ENCODE measurements at regions not wholly inside any gene's neighbourhood (a gene's known extent, or its start where the extent isn't known, plus 50 kb on each side); places are given as distances from the start of the nearest gene placed in this dataset.

- H3K4me1 ChIP-seq (ENCODE audit: control insufficient read depth, insufficient read depth, low read length) = peaks cover 14% of the 10 kb centered on the region
- WGBS (ENCODE audit: insufficient coverage) = 95% methylated on average over 5 of the region's 5 CpGs
- no peaks in the 10 kb centered on the region for H3K9me3 ChIP-seq (replicated peaks; ENCODE audit: control insufficient read depth, low read depth, low read length)
- peaks cover 4% of the 10 kb centered on the region for H3K27me3 ChIP-seq (ENCODE audit: control insufficient read depth, insufficient read depth, low read length)
- no peaks in the 10 kb centered on the region for H3K36me3 ChIP-seq (ENCODE audit: control insufficient read depth, insufficient read depth, low read length)
- no peak overlapping the region for H3K4me3 ChIP-seq (ENCODE audit: low read length)
- H3K27ac ChIP-seq (ENCODE audit: low read length) = no peak overlapping the region
- DNase-seq = no peak
These were observed 57.6 kb upstream of the RGMA start for GRCh38 chr15:93146601-93147000.

- Histone ChIP-seq H3K27ac (ENCODE audit: low read length) (no peak overlapping the region), H3K4me3 (ENCODE audit: low read length) (no peak overlapping the region), H3K27me3 (ENCODE audit: control insufficient read depth, insufficient read depth, low read length) (peaks cover 4% of the 10 kb centered on the region), H3K36me3 (ENCODE audit: control insufficient read depth, insufficient read depth, low read length) (no peaks in the 10 kb centered on the region), H3K4me1 (ENCODE audit: control insufficient read depth, insufficient read depth, low read length) (peaks cover 10% of the 10 kb centered on the region), H3K9me3 (replicated peaks; ENCODE audit: control insufficient read depth, low read depth, low read length) (no peaks in the 10 kb centered on the region)
- DNase-seq = no peak
- 75% methylated on average over 3 of the region's 7 CpGs for WGBS (ENCODE audit: insufficient coverage)
These were observed 57.2 kb upstream of the RGMA start for GRCh38 chr15:93146196-93146595.

GRCh38 chr15:93144463-93145236 is 55.6 kb upstream of the RGMA start:
- WGBS (ENCODE audit: insufficient coverage) = 29% methylated on average over 1 of the region's 10 CpGs
- no peak overlapping the region for H3K27ac ChIP-seq (ENCODE audit: low read length)
- DNase-seq = no peak

GRCh38 chr15:93143186-93143585 is 54.2 kb upstream of the RGMA start:
- H3K4me3 ChIP-seq (ENCODE audit: low read length) = no peak overlapping the region
- peaks cover 5% of the 10 kb centered on the region for H3K4me1 ChIP-seq (ENCODE audit: control insufficient read depth, insufficient read depth, low read length)
- WGBS (ENCODE audit: insufficient coverage) = 93% methylated on average over 9 of the region's 13 CpGs
- no peaks in the 10 kb centered on the region for H3K36me3 ChIP-seq (ENCODE audit: control insufficient read depth, insufficient read depth, low read length)
- no peaks in the 10 kb centered on the region for H3K9me3 ChIP-seq (replicated peaks; ENCODE audit: control insufficient read depth, low read depth, low read length)
- H3K27me3 ChIP-seq (ENCODE audit: control insufficient read depth, insufficient read depth, low read length) = peaks cover 4% of the 10 kb centered on the region
- no peak for DNase-seq
- H3K27ac ChIP-seq (ENCODE audit: low read length) = no peak overlapping the region

More at GRCh38 chr15:93144463-93145236, 55.6 kb upstream of the RGMA start:
- no peaks in the 10 kb centered on the region for H3K9me3 ChIP-seq (replicated peaks; ENCODE audit: control insufficient read depth, low read depth, low read length)
- H3K4me1 ChIP-seq (ENCODE audit: control insufficient read depth, insufficient read depth, low read length) = peaks cover 3% of the 10 kb centered on the region
- peaks cover 4% of the 10 kb centered on the region for H3K27me3 ChIP-seq (ENCODE audit: control insufficient read depth, insufficient read depth, low read length)
- H3K36me3 ChIP-seq (ENCODE audit: control insufficient read depth, insufficient read depth, low read length) = no peaks in the 10 kb centered on the region
- H3K4me3 ChIP-seq (ENCODE audit: low read length) = no peak overlapping the region

GRCh38 chr15:93141371-93141794 is 52.4 kb upstream of the RGMA start:
- H3K4me1 ChIP-seq (ENCODE audit: control insufficient read depth, insufficient read depth, low read length) = peaks cover 5% of the 10 kb centered on the region
- H3K4me3 ChIP-seq (ENCODE audit: low read length) = no peak overlapping the region
- H3K27me3 ChIP-seq (ENCODE audit: control insufficient read depth, insufficient read depth, low read length) = peaks cover 3% of the 10 kb centered on the region
- no peak for DNase-seq
- no peaks in the 10 kb centered on the region for H3K36me3 ChIP-seq (ENCODE audit: control insufficient read depth, insufficient read depth, low read length)
- H3K9me3 ChIP-seq (replicated peaks; ENCODE audit: control insufficient read depth, low read depth, low read length) = no peaks in the 10 kb centered on the region
- H3K27ac ChIP-seq (ENCODE audit: low read length) = no peak overlapping the region
- WGBS (ENCODE audit: insufficient coverage) = 79% methylated on average over 7 of the region's 8 CpGs

- Histone ChIP-seq H3K4me3 (ENCODE audit: low read length) (no peak overlapping the region), H3K9me3 (replicated peaks; ENCODE audit: control insufficient read depth, low read depth, low read length) (no peaks in the 10 kb centered on the region), H3K27ac (ENCODE audit: low read length) (no peak overlapping the region), H3K4me1 (ENCODE audit: control insufficient read depth, insufficient read depth, low read length) (peaks cover 4% of the 10 kb centered on the region), H3K27me3 (ENCODE audit: control insufficient read depth, insufficient read depth, low read length) (no peaks in the 10 kb centered on the region), H3K36me3 (ENCODE audit: control insufficient read depth, insufficient read depth, low read length) (no peaks in the 10 kb centered on the region)
- no peak for DNase-seq
- 76% methylated on average over 6 of the region's 8 CpGs for WGBS (ENCODE audit: insufficient coverage)
These were observed 50.4 kb upstream of the RGMA start for GRCh38 chr15:93139436-93139835.

GRCh38 chr15:93138681-93139250 is 49.8 kb upstream of the RGMA start:
- H3K9me3 ChIP-seq (replicated peaks; ENCODE audit: control insufficient read depth, low read depth, low read length) = no peaks in the 10 kb centered on the region
- 83% methylated on average over 1 of the region's 3 CpGs for WGBS (ENCODE audit: insufficient coverage)
- no peaks in the 10 kb centered on the region for H3K27me3 ChIP-seq (ENCODE audit: control insufficient read depth, insufficient read depth, low read length)
- peaks cover 2% of the 10 kb centered on the region for H3K4me1 ChIP-seq (ENCODE audit: control insufficient read depth, insufficient read depth, low read length)
- no peak for DNase-seq
- H3K4me3 ChIP-seq (ENCODE audit: low read length) = no peak overlapping the region
- H3K36me3 ChIP-seq (ENCODE audit: control insufficient read depth, insufficient read depth, low read length) = no peaks in the 10 kb centered on the region
- H3K27ac ChIP-seq (ENCODE audit: low read length) = no peak overlapping the region

All from muscle of leg (tissue), 3 donors.